ENCODE measurements at regions not wholly inside any gene's neighbourhood (a gene's known extent, or its start where the extent isn't known, plus 50 kb on each side); places are given as distances from the start of the nearest gene placed in this dataset.
"Not testable (repeated sequence)": the region's sequence is repeated elsewhere in the genome, so short reads cannot be mapped to it uniquely, and the experiment has no call there.

DNA sequence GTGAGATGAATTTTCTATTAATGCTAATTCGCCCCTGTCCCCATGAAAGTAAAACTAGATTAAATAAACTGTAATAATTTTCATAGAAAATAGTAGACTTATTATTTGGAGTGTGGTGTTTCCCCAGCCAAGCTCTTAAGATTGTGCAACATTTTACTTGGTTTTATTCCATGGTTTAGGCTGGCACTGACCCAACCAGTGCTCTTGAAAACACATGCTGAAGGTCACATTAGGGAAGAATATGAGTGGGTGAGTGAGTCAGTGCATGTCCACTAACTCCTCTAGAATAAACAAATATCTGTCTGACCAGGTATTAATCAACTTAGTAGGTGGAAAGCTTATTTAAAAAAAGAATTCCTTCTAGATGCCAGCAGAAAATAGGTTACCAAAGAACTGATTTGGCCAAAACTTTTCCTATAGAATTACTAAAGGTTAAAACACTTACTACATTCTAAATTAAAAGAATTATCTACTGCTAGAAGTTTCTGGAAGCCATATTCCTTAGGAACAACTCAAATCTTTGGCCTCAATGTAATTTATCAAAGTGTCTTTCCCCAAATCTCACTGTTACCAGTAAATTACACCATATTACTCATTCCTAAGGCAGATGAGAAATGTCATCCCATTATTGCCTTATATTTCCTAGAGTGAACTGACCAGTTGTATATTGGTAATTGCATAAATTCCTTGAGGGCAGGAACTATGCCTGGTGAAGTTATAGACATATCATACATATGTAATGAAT lies 89.7 kb upstream of the RGS1 start:
- DNase-seq, result peak in 1 of 2 experiments; percentile 7

DNA sequence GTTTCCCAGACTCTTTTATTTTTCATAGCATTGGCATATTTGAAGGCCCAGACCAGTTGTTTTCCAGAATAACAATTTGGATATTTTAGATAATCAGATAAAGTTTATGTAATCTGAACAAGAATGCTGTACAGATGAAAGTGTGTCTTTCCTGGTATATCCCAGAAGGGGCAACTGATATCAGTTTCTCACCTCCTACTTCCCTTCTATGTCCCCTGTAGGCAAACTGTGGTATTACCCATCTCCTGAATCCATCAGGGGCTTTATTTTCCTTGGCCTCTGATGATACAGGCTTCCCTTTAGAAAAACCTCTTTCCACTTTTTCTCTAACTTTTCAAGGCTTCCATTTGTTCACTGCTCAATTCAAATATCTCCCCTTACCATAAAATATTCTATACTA lies 87.5 kb upstream of the RGS1 start:
- no peak for DNase-seq

DNA sequence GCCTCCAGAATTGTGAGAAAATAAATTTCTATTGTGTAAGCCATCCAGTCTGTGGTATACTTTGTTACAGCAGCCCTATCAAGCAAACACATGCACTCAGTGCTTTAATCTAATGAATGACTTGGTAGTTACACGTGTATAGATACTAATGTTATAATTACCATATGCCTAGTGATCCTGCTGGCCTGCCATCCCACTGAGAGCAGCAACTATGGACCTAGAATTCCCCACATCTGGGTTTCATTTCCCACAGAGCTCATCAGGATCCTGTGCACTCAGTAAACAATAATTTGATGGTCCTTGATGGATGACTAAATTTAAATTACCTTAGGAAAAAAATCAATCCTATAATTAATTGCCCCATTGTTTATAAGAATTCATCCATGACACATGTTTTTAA lies 86.5 kb upstream of the RGS1 start:
- no peak for DNase-seq

DNA sequence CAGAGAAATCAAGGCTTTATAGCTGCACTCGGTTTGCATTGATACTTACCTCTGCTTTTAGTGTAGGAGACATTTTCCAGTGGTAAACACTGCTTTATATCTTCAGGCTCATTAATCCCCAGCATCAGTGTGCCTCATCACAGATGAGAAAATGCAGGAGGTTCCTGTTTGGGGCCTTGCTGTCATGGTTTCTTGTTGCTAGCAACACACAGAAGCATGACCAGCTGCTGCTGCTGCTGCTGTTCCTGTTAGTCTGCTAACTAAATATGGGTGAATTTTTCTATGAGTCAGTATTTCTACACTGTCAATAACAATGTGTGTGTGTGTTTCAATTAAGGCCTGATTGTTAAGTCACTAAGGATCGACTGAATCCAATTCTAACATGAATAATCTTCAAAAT lies 85.8 kb upstream of the RGS1 start:
- DNase-seq, result peak; percentile 13 to 24

DNA sequence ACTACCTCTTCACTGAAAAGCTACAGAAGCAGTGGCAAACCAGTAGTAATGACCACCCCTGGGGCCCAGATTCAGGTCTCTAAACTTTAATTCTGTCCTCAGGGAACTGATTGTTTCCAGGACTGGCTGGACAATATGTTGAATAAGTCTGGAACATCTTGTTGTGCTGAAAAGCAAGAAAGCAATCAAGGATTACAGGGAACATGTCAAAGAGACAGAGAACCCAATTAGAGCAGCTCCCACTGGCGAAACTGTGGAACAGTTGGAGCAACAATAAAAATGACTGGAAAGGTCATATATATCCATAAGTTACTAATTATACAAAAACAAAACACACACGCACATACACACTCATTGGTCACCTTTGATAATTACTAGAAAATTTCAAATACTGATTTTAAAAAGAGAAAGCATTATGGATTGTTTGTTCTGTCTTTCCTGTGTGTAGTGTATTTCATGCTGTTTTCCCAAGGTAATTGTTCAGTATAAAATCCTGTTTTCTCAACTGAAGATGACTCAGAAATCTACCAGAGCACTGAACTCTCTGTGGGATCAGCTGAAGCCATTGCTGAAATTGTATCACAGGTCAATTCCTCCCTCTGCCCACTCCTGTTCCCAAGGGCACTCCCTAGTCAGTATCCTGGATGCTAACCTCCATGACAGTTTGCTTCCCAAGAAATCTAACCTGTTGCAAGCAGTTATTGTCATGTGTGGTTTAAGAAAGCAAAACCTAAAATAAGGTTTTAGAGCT lies 83.6 kb upstream of the RGS1 start:
- no peak for DNase-seq

DNA sequence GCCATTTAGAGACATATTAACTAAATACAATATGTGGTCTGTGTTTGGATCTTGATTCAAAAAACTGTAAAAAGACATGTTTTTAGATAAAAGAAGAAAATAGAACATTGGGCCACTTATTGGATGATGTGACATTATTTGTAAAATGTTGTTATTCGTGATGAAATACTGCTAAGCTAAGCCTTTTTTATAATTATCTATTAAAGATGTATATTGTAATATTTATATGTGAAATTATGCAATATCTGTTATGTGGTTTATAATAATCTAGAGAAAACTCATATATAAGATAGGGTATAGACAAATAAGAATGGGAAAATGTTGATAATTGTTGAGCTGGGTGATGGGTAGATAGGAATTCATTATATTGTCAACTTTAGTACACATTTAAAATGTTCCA lies 82.0 kb upstream of the RGS1 start:
- DNase-seq, result no peak

DNA sequence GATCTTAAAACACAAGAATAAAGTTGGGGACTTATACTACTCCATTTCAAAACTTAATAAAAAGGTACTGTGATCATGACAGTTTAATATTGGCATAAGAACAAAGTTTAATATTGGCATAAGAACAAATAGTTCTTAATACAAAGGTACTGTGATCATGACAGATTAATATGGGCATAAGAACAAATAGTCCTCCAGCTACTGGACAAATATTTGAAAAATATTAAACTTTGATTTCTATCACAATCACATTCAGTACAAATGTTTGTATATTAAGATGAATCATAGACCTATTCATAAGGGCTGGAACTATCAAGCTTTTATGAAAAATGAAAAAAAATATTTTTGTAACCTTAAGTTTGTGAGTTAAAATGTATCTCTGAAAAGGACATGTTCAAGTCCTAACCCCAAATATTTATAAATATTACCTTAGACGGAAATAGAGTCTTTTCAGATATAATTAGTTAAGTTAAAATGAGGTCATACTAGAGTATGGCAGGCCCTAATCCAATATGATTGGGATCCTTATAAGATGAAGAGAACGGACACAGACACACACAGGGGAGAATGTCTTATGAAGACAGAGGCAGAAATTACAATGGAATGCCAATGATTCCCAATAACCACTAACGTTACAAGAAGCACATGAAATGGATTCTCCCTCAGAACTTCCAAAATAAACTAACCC lies 79.1 kb upstream of the RGS1 start:
- no peak for DNase-seq

DNA sequence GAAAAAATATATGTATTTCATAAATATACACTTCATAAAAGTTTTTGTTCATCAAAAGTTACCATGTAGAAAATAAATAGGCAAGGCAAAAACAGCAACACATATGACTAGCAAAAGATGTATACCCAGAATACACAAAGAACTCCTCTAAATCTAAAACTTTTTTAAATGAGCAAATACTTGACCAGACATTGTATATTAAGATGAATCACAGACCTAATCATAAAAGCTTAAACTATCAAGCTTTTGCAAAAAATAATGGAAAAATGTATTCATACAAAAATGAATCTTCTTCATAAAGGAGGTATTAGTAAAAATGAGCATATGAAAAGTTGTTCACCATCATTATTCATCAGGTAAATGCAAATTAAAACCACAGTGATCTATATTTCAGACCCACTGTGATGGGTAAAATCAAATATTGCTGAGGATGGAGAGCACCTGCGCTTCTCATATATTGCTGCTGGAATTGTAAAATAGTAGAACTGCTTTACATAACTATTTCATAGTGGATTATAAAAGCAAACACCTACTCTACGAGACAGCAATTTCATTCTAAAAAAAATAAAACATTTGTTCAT lies 78.3 kb upstream of the RGS1 start:
- DNase-seq, result no peak

DNA sequence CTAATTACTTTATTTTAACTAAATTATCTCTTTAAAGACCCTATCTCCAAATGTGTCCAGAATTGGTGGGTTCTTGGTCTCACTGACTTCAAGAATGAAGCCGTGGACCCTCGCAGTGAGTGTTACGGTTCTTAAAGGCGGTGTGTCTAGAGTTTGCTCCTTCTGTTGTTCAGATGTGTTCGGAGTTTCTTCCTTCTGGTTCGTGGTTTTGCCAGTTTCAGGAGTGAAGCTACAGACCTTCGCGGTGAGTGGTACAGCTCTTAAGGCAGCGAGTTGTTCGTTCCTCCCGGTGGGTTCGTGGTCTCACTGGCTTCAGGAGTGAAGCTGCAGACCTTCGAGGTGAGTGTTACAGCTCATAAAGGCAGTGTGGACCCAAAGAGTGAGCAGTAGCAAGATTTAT lies 77.5 kb upstream of the RGS1 start:
- DNase-seq, result not testable (repeated sequence)

DNA sequence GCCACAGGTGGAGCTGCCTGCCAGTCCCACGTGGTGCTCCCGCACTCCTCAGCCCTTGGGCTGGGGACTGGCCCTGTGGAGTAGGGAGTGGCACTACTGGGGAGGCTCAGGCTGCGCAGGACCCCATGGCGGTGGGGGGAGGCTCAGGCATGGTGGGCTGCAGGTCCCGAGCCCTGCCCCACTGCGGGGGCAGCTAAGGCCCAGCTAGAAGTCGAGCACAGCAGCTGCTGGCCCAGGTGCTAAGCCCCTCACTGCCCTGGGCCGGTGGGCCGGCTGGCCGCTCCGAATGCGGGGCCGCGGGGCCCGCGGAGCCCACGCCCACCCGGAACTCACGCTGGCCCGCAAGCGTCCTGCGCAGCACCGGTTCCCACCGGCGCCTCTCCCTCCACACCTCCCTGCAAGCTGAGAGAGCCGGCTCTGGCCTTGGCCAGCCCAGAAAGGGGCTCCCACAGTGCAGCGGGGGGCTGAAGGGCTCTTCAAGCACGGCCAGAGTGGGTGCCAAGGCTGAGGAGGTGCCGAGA lies 76.5 kb upstream of the RGS1 start:
- not testable (repeated sequence) for DNase-seq

DNA sequence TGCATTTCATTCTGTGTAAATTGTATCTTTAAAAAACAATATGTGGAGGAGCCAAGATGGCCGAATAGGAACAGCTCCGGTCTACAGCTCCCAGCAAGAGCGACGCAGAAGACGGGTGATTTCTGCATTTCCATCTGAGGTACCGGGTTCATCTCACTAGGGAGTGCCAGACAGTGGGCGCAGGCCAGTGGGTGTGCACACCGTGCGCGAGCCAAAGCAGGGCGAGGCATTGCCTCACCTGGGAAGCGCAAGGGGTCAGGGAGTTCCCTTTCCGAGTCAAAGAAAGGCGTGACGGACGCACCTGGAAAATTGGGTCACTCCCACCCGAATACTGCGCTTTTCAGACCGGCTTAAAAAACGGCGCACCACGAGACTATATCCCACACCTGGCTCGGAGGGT lies 75.0 kb upstream of the RGS1 start:
- DNase-seq, result not testable (repeated sequence)

DNA sequence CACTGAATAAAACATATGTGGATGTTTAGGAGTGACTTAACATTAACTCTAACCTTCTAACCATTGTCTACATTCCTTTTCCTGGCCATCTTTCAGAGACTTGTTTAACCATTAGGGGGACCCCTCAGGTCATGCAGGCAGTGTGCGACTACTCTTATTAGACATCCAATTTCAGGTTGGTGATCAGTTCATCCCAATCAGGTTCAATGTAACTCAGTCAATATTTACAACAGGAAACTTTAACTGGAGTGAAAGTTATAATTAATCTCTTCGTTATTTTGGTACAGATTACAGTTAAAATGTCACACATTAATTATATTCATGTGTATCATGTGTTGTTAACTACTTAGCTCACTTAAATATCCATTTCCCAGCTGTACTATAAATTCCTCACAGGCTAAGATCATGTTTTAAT lies 68.8 kb upstream of the RGS1 start:
- DNase-seq, result peak in 1 of 2 experiments; percentile 22

DNA sequence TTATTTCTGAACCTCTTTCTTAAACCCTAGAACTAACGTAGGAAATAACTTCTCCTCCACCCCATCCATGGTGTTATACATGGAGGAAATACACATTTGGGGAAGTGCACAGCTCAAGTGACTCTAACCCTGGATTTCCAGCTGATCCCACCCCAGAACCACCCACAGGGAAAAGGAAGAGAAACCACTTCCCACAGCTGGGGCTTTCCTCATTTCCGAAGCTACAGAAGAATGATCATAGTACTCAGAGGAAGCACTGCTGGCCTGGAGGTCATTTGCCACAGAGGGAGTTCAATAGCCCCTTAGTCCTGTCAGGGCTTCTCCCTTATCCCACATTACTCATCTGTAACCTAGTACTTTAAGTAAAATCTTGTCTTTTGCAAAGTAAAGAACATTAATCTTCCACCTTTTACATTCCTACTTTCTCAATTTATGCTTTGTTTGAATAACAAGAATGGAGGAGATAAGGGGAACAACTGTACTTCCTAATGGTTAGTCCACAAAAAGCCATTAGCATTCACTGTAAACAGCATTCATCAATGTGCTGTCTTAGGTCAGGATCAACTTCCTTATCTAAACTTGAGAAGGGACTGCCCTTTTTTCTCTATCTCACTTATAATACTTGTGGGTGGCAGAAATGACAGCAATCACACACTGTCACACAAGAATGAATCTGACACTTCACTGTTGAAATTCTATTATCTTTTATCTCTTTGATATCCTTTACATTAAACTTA lies 63.0 kb upstream of the RGS1 start:
- DNase-seq, result no peak

DNA sequence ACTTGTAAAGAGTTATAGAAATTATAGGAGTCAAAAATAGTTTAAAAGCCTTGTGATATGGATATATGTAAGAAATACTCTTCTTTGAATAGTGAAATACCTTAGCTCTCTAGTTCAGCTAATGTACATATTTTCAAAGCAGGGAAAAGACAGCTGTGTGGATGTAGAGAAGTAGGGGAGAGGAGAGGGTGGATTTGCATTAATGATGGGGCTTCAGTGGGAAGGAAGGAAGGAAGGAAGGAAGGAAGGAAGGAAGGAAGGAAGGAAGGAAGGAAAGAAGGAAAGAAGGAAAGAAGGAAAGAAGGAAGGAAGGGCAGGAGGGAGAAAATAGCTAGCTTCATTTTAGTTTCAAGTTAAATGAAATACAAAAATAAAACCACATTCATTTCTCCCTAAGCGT lies 62.4 kb upstream of the RGS1 start:
- DNase-seq, result no peak

DNA sequence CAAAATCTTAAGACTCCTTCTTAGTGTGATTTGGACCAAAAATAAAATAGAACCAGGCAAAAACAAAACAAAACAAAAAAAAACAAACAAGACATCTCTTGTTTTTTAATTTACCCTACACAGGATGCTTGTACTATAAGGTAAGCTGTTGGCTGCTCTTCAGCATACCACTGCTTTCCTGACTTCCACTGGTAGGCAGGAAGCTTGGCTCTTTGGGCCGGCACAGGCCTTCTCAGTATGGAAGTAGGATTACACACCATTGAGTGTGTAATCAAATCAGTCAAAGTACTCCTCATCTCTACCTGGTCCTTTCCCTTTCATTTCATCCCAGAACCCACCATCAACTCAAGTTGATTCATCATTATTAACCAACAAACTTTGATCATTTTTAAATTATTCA lies 61.9 kb upstream of the RGS1 start:
- no peak for DNase-seq

DNA sequence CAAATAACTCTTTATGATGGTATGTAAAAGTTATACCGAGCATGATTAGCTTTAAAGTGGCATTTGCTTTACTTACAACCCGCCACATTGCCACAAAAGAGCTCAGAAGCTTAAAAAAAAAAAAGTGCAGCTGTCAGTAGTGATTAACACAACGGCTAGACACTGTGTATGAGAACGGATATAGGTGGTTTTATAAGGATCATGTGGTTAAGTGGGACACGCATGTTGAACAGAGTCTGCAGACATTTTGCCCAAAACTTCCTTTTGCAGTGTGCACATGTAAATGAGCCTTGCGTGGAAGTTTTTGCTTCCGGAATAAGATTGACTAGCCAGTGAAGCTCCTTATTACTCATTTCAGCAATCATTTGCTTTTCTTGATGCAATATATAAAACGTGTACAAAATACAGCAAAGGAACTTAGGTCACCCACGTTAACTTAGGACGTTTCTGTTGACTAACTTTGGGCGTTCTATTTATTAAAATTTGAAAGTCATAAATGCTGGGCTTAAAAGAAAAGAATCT lies 58.7 kb upstream of the RGS1 start:
- DNase-seq, result peak; percentile 92 to 93

DNA sequence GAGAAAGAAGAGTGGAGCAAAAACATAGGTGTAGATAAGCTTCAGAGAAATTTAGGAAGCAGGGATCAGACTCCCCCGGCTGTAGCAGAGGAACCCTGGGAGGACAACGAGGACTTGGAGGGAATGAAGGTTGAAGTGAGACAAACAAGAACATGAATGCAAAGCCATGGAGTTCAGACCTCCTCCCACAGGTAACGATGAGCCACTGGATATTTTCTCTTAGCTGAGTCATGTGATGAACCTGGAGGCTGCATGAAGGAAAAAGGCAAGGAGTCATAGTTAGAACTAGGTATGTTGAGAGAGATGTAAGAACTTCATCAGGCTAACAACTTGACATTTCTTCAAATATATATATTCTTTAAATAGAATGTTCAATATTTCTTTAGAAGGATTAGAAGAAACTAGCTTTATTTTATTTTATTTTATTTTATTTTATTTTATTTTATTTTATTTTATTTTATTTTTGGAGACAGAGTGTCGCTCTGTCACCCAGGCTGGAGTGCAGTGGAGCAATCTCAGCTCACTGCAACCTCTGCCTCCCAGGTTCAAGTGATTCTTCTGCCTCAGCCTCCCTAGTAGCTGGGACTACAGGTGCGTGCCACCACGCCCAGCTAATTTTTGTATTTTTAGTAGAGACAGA lies 57.7 kb upstream of the RGS1 start:
- DNase-seq, result not testable (repeated sequence)

DNA sequence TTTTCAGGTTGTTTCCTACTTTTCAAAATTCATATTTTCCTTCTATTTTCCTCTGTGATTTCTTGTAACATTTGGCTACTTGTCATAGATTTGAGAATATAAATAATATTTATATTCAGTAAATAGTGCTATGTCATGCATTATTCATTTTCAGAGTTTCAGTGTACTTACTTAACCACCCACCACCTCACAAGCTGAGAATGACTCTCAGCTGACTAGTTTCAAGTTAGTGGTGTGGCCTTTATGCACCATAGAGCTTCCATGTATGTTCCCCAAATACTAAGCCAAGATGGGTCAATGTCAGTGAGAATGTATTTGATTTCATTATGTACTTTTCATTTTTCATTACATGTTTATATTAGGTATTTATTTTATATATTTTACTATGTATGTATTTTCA lies 56.9 kb upstream of the RGS1 start:
- DNase-seq, result no peak

DNA sequence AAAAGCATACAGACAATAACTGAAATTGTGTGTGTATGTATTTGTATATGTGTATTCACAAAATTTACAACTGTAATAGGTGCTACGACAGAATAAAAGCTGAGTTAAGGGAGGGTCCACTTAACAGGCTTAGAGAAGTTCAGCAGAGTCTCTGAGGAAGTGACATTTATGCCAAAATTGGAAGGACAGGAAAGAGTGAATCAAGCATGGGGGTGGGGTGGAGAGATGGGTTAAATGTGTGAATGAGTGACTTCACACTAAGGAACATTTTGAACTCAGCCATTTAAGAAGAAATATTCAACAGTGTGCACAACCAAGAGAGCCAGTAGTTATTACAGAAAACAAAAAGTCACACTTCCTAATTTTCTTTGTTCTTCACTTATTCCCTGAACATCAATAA lies 53.8 kb upstream of the RGS1 start:
- DNase-seq, result peak in 1 of 2 experiments; percentile 14

DNA sequence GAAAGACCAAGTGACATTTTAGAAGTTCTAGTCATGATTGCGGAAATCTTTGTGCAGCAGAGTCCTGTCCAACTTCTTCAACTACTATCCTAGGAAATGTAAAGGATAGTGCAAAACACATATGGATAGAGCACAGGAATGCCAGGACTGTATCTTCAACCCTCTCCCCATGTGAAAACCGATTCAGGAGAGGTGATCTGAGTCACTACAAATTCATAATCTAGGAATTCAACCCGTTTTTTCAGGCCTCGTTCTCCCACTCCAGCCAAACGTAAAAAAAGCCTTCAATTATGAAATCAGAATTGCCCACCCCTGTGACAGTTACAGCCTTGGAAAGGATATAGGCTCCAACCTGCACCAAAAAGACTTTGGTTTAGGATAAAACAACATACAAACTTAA lies 52.9 kb upstream of the RGS1 start:
- DNase-seq, result no peak

DNA sequence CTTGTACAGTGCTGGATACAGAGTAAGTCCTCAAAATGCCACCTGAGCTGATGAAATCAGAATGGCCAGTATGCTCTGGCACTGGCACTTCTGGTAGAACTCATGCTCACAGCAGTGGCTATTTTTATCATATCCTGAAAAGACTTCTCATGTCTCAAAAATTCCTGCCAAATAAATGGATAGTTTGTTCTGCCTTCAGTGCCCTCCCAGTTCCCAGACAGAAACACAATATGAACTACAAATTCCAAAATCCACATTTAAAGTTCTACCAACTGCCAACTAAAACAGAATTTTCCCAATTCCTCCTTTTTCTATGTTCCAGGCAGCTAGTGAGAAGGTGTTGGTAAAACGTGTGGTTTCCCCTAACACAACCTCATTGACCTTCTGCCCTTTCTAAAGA lies 51.4 kb upstream of the RGS1 start:
- DNase-seq, result no peak

All from AML-193 (cell line).